Neuronal stem cell (in vitro differentiated cells): ENCODE measurements at regions not wholly inside any gene's neighbourhood (a gene's known extent, or its start where the extent isn't known, plus 50 kb on each side); places are given as distances from the start of the nearest gene placed in this dataset.

Source experiments
- DNase-seq: peaks from one replicate; pipeline ENCODE4 v3.0.0-alpha.2; 2013; ENCODE audit warnings: low spot score
- H2AFZ ChIP-seq: one replicate; pipeline ENCODE4 v1.6.1; 2013; ENCODE audit warnings: mild to moderate bottlenecking, low read length, inconsistent platforms
- H2AK5ac ChIP-seq: 2 replicates; pipeline ENCODE4 v1.6.1; 2013; ENCODE audit warnings: low read depth, mild to moderate bottlenecking, inconsistent platforms, low read length, moderate library complexity, mixed read lengths
- H2BK120ac ChIP-seq: 2 replicates; pipeline ENCODE4 v1.6.1; 2013; ENCODE audit warnings: low read depth, mild to moderate bottlenecking, inconsistent platforms, low read length, moderate library complexity, mixed read lengths
- H2BK12ac ChIP-seq: one replicate; pipeline ENCODE4 v1.6.1; 2013; ENCODE audit warnings: low read length, inconsistent platforms
- H2BK15ac ChIP-seq: 2 replicates; pipeline ENCODE4 v1.6.1; 2013; ENCODE audit warnings: mild to moderate bottlenecking, low read length, inconsistent platforms, mixed read lengths
- H2BK5ac ChIP-seq: one replicate; pipeline ENCODE4 v1.6.1; 2013; ENCODE audit warnings: inconsistent platforms, mild to moderate bottlenecking, low read length, moderate library complexity
- H3K14ac ChIP-seq: one replicate; pipeline ENCODE4 v1.6.1; 2013; ENCODE audit warnings: low read length, inconsistent platforms
- H3K18ac ChIP-seq: 2 replicates; pipeline ENCODE4 v1.6.1; 2013; ENCODE audit warnings: low read length, inconsistent platforms
- H3K23ac ChIP-seq: 2 replicates; pipeline ENCODE4 v1.6.1; 2013; ENCODE audit warnings: low read depth, mild to moderate bottlenecking, mixed read lengths, low read length, inconsistent platforms; ENCODE audit not compliant: poor library complexity
- H3K27ac ChIP-seq: replicated peaks from 3 replicates; pipeline ENCODE4 v1.5.1; 2013; ENCODE audit warnings: low read length, inconsistent platforms
- H3K27me3 ChIP-seq, 3 experiments: 2 replicates each; pipeline ENCODE4 v1.6.1; 2013; ENCODE audit warnings: low read length in 3 of 3, mild to moderate bottlenecking in 2 of 3, inconsistent platforms in 1 of 3, low read depth in 1 of 3, mixed read lengths in 1 of 3, moderate library complexity in 1 of 3; ENCODE audit not compliant: control insufficient read depth in 3 of 3, insufficient read depth in 3 of 3
- H3K36me3 ChIP-seq, 2 donors: replicated peaks in 1 of 2; 2 replicates each; pipeline ENCODE4 v1.6.1; 2013; ENCODE audit warnings: low read length in 2 of 2; ENCODE audit not compliant: control insufficient read depth in 2 of 2, insufficient read depth in 2 of 2
- H3K4ac ChIP-seq: 2 replicates; pipeline ENCODE4 v1.6.1; 2013; ENCODE audit warnings: inconsistent platforms, mild to moderate bottlenecking, low read length, moderate library complexity
- H3K4me1 ChIP-seq, 2 donors: 1 replicate in 1 of 2; 2 replicates in 1 of 2; pipeline ENCODE4 v1.6.1; 2013; ENCODE audit warnings: low read length in 2 of 2, low read depth in 1 of 2; ENCODE audit not compliant: control insufficient read depth in 2 of 2, insufficient read depth in 1 of 2
- H3K4me2 ChIP-seq: one replicate; pipeline ENCODE4 v1.6.1; 2013; ENCODE audit warnings: mild to moderate bottlenecking, low read length, inconsistent platforms; ENCODE audit not compliant: insufficient read depth, poor library complexity, severe bottlenecking
- H3K4me3 ChIP-seq, 2 donors: 2 replicates each; pipeline ENCODE4 v1.5.1; 2013; ENCODE audit warnings: low read length in 2 of 2, mild to moderate bottlenecking in 2 of 2, inconsistent platforms in 1 of 2, moderate library complexity in 1 of 2
- H3K79me1 ChIP-seq: one replicate; pipeline ENCODE4 v1.6.1; 2013; ENCODE audit warnings: low read depth, mild to moderate bottlenecking, inconsistent platforms, low read length, moderate library complexity
- H3K9ac ChIP-seq: one replicate; pipeline ENCODE4 v1.6.1; 2013; ENCODE audit warnings: mild to moderate bottlenecking, low read depth, low read length, inconsistent platforms; ENCODE audit not compliant: poor library complexity
- H3K9me3 ChIP-seq, 2 donors: replicated peaks in 1 of 2; 2 replicates each; pipeline versions ENCODE3 to v1.6.1; 2013; ENCODE audit warnings: low read length in 2 of 2, mild to moderate bottlenecking in 2 of 2, inconsistent platforms in 1 of 2, low read depth in 1 of 2, mixed read lengths in 1 of 2, moderate library complexity in 1 of 2; ENCODE audit not compliant: control insufficient read depth in 2 of 2, insufficient read depth in 1 of 2
- H4K8ac ChIP-seq: one replicate; pipeline ENCODE4 v1.6.1; 2013; ENCODE audit warnings: low read depth, mild to moderate bottlenecking, inconsistent platforms, low read length, moderate library complexity
- H4K91ac ChIP-seq: one replicate; pipeline ENCODE4 v1.6.1; 2013; ENCODE audit warnings: low read length, low read depth, mild to moderate bottlenecking, inconsistent platforms; ENCODE audit not compliant: poor library complexity
- WGBS, 2 donors: extraction: QIAGEN DNeasy Blood & Tissue Kit; methylation state at CpG; one replicate each; pipeline ENCODE4 v1.1.7; 2013; ENCODE audit warnings: missing lambda C conversion rate in 2 of 2, mixed read lengths in 1 of 2; ENCODE audit not compliant: insufficient read length in 2 of 2, insufficient replicate concordance in 1 of 2; ENCODE audit errors: extremely low coverage in 2 of 2; 5-methylcytosine and 5-hydroxymethylcytosine counted together

GRCh38 chr10:30773501-30773900 is 143.9 kb upstream of the LYZL2 start:
- Histone ChIP-seq H3K9me3 (peaks cover 15 to 24% of the 10 kb centered on the region in 2 donors), H3K4me3 (peak overlapping the region in 1 of 2 donors; percentile 62), H3K4ac (no peak overlapping the region), H3K36me3 (peaks cover 0 to 4% of the 10 kb centered on the region in 2 donors), H2BK5ac (no peak overlapping the region), H3K27ac (no peak overlapping the region), H3K27me3 (peaks cover 0 to 5% (median 0%) of the 10 kb centered on the region in 3 experiments), H4K91ac (no peak overlapping the region), H2AFZ (no peak overlapping the region), H3K79me1 (no peaks in the 10 kb centered on the region), H3K18ac (no peak overlapping the region), H2BK12ac (no peak overlapping the region), H3K23ac (no peak overlapping the region), H3K4me1 (no peaks in the 10 kb centered on the region), H2BK120ac (no peak overlapping the region), H2BK15ac (no peak overlapping the region), H2AK5ac (no peak overlapping the region), H3K9ac (peak overlapping the region; percentile 51), H3K14ac (no peak overlapping the region), H3K4me2 (no peak overlapping the region), H4K8ac (no peak overlapping the region)
- WGBS, 2 donors: no CpG with 5 or more reads among the region's 1 CpG
- DNase-seq: no peak

- H4K8ac ChIP-seq: no peak overlapping the region
- H3K14ac ChIP-seq: no peak overlapping the region
- peaks cover 0 to 5% (median 3%) of the 10 kb centered on the region in 3 experiments for H3K27me3 ChIP-seq
- no peak overlapping the region for H3K4ac ChIP-seq
- no peak overlapping the region for H2AFZ ChIP-seq
- H2BK120ac ChIP-seq: no peak overlapping the region
- H3K4me3 ChIP-seq: no peak overlapping the region
- H3K9ac ChIP-seq: no peak overlapping the region
- no peak overlapping the region for H2AK5ac ChIP-seq
- no peak overlapping the region for H2BK15ac ChIP-seq
- H3K23ac ChIP-seq: no peak overlapping the region
- no peaks in the 10 kb centered on the region for H3K79me1 ChIP-seq
- no CpG with 5 or more reads among the region's 1 CpG for WGBS, 2 donors
- H3K4me1 ChIP-seq: no peaks in the 10 kb centered on the region
- peaks cover 15 to 24% of the 10 kb centered on the region in 2 donors for H3K9me3 ChIP-seq
- no peak overlapping the region for H2BK12ac ChIP-seq
- H3K4me2 ChIP-seq: no peak overlapping the region
- H3K36me3 ChIP-seq: peaks cover 0 to 4% of the 10 kb centered on the region in 2 donors
- H3K18ac ChIP-seq: no peak overlapping the region
- no peak overlapping the region for H2BK5ac ChIP-seq
- no peak overlapping the region for H4K91ac ChIP-seq
- no peak overlapping the region for H3K27ac ChIP-seq
- no peak for DNase-seq
Observed at GRCh38 chr10:30770816-30771215, 141.3 kb upstream of the LYZL2 start.

GRCh38 chr10:30770229-30770628 is 140.7 kb upstream of the LYZL2 start:
- Histone ChIP-seq H4K91ac (no peak overlapping the region), H2BK5ac (no peak overlapping the region), H4K8ac (no peak overlapping the region), H2BK120ac (no peak overlapping the region), H3K14ac (no peak overlapping the region), H3K27ac (no peak overlapping the region), H3K4ac (no peak overlapping the region), H2BK15ac (no peak overlapping the region), H2AFZ (no peak overlapping the region), H3K9me3 (peaks cover 15 to 24% of the 10 kb centered on the region in 2 donors), H3K23ac (no peak overlapping the region), H3K18ac (no peak overlapping the region), H3K9ac (no peak overlapping the region), H3K4me2 (no peak overlapping the region), H3K79me1 (no peaks in the 10 kb centered on the region), H3K36me3 (peaks cover 0 to 4% of the 10 kb centered on the region in 2 donors), H2BK12ac (no peak overlapping the region), H3K4me3 (no peak overlapping the region), H2AK5ac (no peak overlapping the region), H3K4me1 (no peaks in the 10 kb centered on the region), H3K27me3 (peaks cover 0 to 5% (median 3%) of the 10 kb centered on the region in 3 experiments)
- no peak for DNase-seq
- WGBS, 2 donors: no CpG with 5 or more reads among the region's 2 CpGs

- no peak overlapping the region for H3K9ac ChIP-seq
- H3K27me3 ChIP-seq: peaks cover 0 to 6% (median 5%) of the 10 kb centered on the region in 3 experiments
- H3K4me1 ChIP-seq: no peaks in the 10 kb centered on the region
- H4K8ac ChIP-seq: no peak overlapping the region
- no peak overlapping the region for H2AK5ac ChIP-seq
- H3K4ac ChIP-seq: no peak overlapping the region
- H3K4me3 ChIP-seq: no peak overlapping the region
- no peak overlapping the region for H3K27ac ChIP-seq
- H3K79me1 ChIP-seq: no peaks in the 10 kb centered on the region
- H3K4me2 ChIP-seq: no peak overlapping the region
- peak overlapping the region; percentile 2 for H3K23ac ChIP-seq
- no peak overlapping the region for H2BK120ac ChIP-seq
- no peak for DNase-seq
- no peak overlapping the region for H2BK12ac ChIP-seq
- H2BK15ac ChIP-seq: no peak overlapping the region
- H2BK5ac ChIP-seq: no peak overlapping the region
- H4K91ac ChIP-seq: no peak overlapping the region
- H2AFZ ChIP-seq: no peak overlapping the region
- H3K14ac ChIP-seq: no peak overlapping the region
- H3K9me3 ChIP-seq: peaks cover 15 to 24% of the 10 kb centered on the region in 2 donors
- no CpG with 5 or more reads among the region's 16 CpGs for WGBS, 2 donors
- H3K36me3 ChIP-seq: peaks cover 0 to 4% of the 10 kb centered on the region in 2 donors
- H3K18ac ChIP-seq: no peak overlapping the region
Observed at GRCh38 chr10:30769361-30769760, 139.8 kb upstream of the LYZL2 start.
